Central memory CD8-positive, alpha-beta T cell (primary cell): ENCODE measurements at regions not wholly inside any gene's neighbourhood (a gene's known extent, or its start where the extent isn't known, plus 50 kb on each side); places are given as distances from the start of the nearest gene placed in this dataset.
"Not testable (repeated sequence)": the region's sequence is repeated elsewhere in the genome, so short reads cannot be mapped to it uniquely, and the experiment has no call there.

Experiments
- ATAC-seq: fragments of 150-1000 bp; cut with Tn5 transposase; replicated peaks from 2 replicates; pipeline ENCODE4 v1.10.0; 2022; ENCODE audit warnings: mild to moderate bottlenecking, moderate FRiP score, moderate number of reproducible peaks; ENCODE audit not compliant: poor library complexity, severe bottlenecking; ENCODE audit errors: extremely low read depth
- DNase-seq, 2 donors: peaks; one replicate each; pipeline ENCODE4 v3.0.0; 2021; ENCODE audit warnings: low spot score in 2 of 2
- H3K27ac Mint-ChIP-seq: one replicate; pipeline ENCODE4 v1.8.0; 2022; ENCODE audit warnings: low read depth, mild to moderate bottlenecking, moderate library complexity, mixed read lengths
- H3K27me3 Mint-ChIP-seq: one replicate; pipeline ENCODE4 v1.8.0; 2022; ENCODE audit warnings: mixed read lengths
- H3K36me3 Mint-ChIP-seq: one replicate; pipeline ENCODE4 v1.8.0; 2022; ENCODE audit warnings: mild to moderate bottlenecking, moderate library complexity, mixed read lengths; ENCODE audit not compliant: insufficient read depth
- H3K4me1 Mint-ChIP-seq: one replicate; pipeline ENCODE4 v1.8.0; 2022; ENCODE audit warnings: mixed read lengths
- H3K4me3 Mint-ChIP-seq: one replicate; pipeline ENCODE4 v1.8.0; 2022; ENCODE audit warnings: mild to moderate bottlenecking, moderate library complexity, mixed read lengths
- H3K9me3 Mint-ChIP-seq: one replicate; pipeline ENCODE4 v1.8.0; 2022; ENCODE audit warnings: mixed read lengths

- H3K4me1 Mint-ChIP-seq = peaks cover 2% of the 10 kb centered on the region
- H3K9me3 Mint-ChIP-seq = no peaks in the 10 kb centered on the region
- no peak overlapping the region for H3K4me3 Mint-ChIP-seq
- H3K36me3 Mint-ChIP-seq = no peaks in the 10 kb centered on the region
- ATAC-seq (no peak), DNase-seq (no peak)
- no peak overlapping the region for H3K27ac Mint-ChIP-seq
- H3K27me3 Mint-ChIP-seq = peaks cover 64% of the 10 kb centered on the region
Observed at GRCh38 chr2:204140246-204140645, 203.7 kb downstream of the ICOS start.

DNA sequence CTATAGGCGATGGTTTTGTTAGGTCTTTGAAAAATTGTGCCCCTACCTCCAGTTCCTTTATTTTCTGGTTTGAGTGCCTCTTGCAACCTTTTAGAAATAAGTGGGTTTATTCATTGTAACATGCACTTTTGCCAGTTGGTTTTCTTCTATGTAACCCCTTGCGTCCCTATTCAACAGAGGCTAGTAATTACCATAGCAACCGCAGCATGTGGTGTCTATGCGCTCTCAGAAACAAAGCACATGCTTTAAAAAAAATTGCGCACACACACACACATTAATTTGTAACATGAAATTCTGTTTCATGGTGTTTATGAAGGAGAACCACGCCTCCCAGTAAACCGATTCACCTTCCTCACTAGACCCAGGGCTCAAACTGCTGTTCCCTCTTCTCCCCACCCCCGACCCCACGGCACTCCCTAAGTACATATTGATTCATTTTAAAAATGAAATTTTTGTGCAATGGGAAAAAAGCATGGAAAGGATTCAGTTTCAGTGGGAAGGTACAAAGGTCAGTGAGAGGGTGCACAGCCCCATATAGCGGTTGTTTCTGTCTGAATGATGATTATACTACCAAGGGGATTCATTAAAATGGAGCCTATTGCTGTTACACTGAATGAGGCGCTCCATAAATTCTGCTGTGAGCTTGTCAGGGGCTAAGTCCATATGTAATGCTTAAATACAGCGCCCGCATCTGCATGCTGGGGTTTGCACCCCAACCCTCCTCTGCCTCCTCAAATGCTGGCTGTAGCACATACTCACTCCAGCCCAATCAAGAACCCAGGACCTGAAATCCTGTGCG is 206.9 kb downstream of the ICOS start:
- Mint-ChIP-seq H3K36me3 (no peaks in the 10 kb centered on the region), H3K4me3 (no peak overlapping the region), H3K4me1 (peaks cover 10% of the 10 kb centered on the region), H3K27me3 (peaks cover 78% of the 10 kb centered on the region), H3K27ac (no peak overlapping the region), H3K9me3 (no peaks in the 10 kb centered on the region)
- DNase-seq (no peak), ATAC-seq (no peak)

DNA sequence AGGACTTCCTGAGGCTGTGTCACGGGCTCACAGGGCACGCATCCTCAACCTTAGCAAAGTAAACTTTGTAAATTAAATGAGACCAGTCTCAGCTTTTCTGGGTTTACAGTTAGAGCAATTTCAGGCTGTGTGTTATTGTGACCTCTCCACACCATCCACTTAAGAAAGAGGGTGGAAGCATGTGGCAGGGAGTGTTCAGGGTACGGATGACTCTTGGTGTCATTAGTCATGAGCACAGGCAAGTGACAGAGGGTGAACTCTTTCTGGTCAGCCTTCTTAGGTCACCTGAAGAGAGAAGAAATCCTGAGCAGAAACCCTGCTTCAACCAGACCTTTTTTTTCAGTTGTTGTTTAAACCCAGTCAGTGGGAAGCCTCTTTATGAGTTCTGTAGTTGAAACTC is 207.9 kb downstream of the ICOS start:
- peaks cover 10% of the 10 kb centered on the region for H3K4me1 Mint-ChIP-seq
- ATAC-seq (no peak), DNase-seq (no peak)
- no peaks in the 10 kb centered on the region for H3K36me3 Mint-ChIP-seq
- no peaks in the 10 kb centered on the region for H3K9me3 Mint-ChIP-seq
- H3K27ac Mint-ChIP-seq = no peak overlapping the region
- H3K4me3 Mint-ChIP-seq = no peak overlapping the region
- H3K27me3 Mint-ChIP-seq = peaks cover 85% of the 10 kb centered on the region

GRCh38 chr2:204145263-204145751 is 208.7 kb downstream of the ICOS start:
- H3K36me3 Mint-ChIP-seq = no peaks in the 10 kb centered on the region
- peaks cover 10% of the 10 kb centered on the region for H3K4me1 Mint-ChIP-seq
- H3K9me3 Mint-ChIP-seq = no peaks in the 10 kb centered on the region
- H3K4me3 Mint-ChIP-seq = peak overlapping the region; percentile 74
- H3K27ac Mint-ChIP-seq = no peak overlapping the region
- DNase-seq (peak; percentile 60 to 61), ATAC-seq (peak; percentile 86)
- H3K27me3 Mint-ChIP-seq = peaks cover 86% of the 10 kb centered on the region

DNA sequence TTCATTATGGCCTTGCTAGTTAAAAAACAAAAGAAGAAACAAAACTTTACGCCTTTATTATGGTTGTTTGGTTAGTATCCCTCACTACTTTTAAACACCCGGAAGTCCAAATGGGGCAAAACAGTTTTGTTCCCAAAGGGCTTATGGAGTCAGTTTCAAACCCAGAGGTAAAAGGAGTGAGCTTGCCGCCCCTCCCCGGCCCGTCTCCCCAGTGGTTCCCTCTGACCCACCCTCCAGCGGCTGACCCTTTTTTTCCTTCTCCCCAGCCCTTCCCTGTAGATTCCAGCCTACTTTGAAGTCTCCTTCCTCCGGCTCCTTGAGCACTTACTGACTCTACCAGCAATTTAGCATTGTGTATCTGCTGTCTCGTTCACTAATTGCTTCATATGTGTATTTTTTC is 209.2 kb downstream of the ICOS start:
- H3K4me3 Mint-ChIP-seq = peak overlapping the region; percentile 74
- no peaks in the 10 kb centered on the region for H3K36me3 Mint-ChIP-seq
- no peak for ATAC-seq
- no peaks in the 10 kb centered on the region for H3K9me3 Mint-ChIP-seq
- peaks cover 10% of the 10 kb centered on the region for H3K4me1 Mint-ChIP-seq
- no peak overlapping the region for H3K27ac Mint-ChIP-seq
- H3K27me3 Mint-ChIP-seq = peaks cover 86% of the 10 kb centered on the region
- no peak for DNase-seq

GRCh38 chr2:204147040-204147439 is 210.5 kb downstream of the ICOS start:
- Mint-ChIP-seq H3K4me1 (peaks cover 10% of the 10 kb centered on the region), H3K27me3 (peaks cover 92% of the 10 kb centered on the region)
- not testable (repeated sequence) for H3K9me3 Mint-ChIP-seq, H3K36me3 Mint-ChIP-seq, H3K4me3 Mint-ChIP-seq, H3K27ac Mint-ChIP-seq, ATAC-seq, DNase-seq

DNA sequence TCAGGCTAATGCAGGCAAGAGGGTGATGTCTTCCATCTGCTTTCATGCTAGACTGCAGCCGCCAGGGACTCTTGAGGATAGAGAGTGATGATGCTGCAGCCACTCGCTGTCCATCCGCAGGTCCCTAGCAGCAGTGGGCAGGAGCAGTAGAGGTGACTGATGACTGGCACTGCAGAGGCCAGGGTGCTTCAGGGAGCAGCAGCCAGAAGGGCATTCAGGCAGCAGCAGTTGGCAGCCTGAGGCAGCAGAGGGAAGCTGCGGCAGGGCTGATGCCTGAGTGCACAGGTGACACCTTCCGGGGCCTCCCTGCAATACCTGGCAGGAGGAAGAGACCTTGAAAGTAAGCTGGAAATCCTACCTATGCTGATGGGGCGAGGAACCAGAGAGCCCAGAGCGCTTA is 214.2 kb downstream of the ICOS start:
- ATAC-seq (no peak), DNase-seq (no peak)
- no peaks in the 10 kb centered on the region for H3K36me3 Mint-ChIP-seq
- H3K27me3 Mint-ChIP-seq = peaks cover 62% of the 10 kb centered on the region
- H3K4me1 Mint-ChIP-seq = peaks cover 4% of the 10 kb centered on the region
- H3K27ac Mint-ChIP-seq = no peak overlapping the region
- no peaks in the 10 kb centered on the region for H3K9me3 Mint-ChIP-seq
- no peak overlapping the region for H3K4me3 Mint-ChIP-seq

- Mint-ChIP-seq H3K9me3 (no peaks in the 10 kb centered on the region), H3K4me3 (no peak overlapping the region), H3K4me1 (no peaks in the 10 kb centered on the region), H3K27me3 (peaks cover 47% of the 10 kb centered on the region), H3K27ac (no peak overlapping the region), H3K36me3 (no peaks in the 10 kb centered on the region)
- no peak for DNase-seq
- no peak for ATAC-seq
Observed at GRCh38 chr2:204152616-204153015, 216.1 kb downstream of the ICOS start.

DNA sequence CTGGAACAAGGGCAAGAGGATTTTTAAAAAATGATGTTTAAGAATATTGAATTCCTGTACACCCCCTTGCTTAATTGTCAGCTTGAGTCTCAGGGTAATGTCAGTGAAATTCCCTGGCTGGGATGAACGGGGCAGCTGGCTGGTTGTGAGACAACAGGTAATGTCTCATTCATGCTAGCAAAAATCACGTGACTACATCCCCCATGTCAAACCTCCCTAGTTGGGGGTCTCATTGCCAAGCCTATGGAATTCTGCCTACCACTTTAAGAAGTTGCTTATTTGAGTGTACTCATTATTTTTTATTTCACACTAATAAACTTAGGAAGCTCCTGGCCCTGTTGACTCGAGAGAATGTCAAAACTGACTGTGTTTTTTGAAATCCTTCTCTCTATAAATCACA is 218.3 kb downstream of the ICOS start:
- H3K4me3 Mint-ChIP-seq = no peak overlapping the region
- H3K36me3 Mint-ChIP-seq = no peaks in the 10 kb centered on the region
- DNase-seq = no peak
- no peak overlapping the region for H3K27ac Mint-ChIP-seq
- H3K4me1 Mint-ChIP-seq = no peaks in the 10 kb centered on the region
- H3K9me3 Mint-ChIP-seq = no peaks in the 10 kb centered on the region
- peaks cover 26% of the 10 kb centered on the region for H3K27me3 Mint-ChIP-seq
- no peak for ATAC-seq

GRCh38 chr2:204156456-204156855 is 219.9 kb downstream of the ICOS start:
- ATAC-seq (no peak), DNase-seq (no peak)
- H3K36me3 Mint-ChIP-seq = no peaks in the 10 kb centered on the region
- H3K9me3 Mint-ChIP-seq = no peaks in the 10 kb centered on the region
- no peak overlapping the region for H3K4me3 Mint-ChIP-seq
- peaks cover 23% of the 10 kb centered on the region for H3K27me3 Mint-ChIP-seq
- H3K27ac Mint-ChIP-seq = no peak overlapping the region
- no peaks in the 10 kb centered on the region for H3K4me1 Mint-ChIP-seq

GRCh38 chr2:204157684-204158083 is 221.1 kb downstream of the ICOS start:
- no peak for ATAC-seq

DNA sequence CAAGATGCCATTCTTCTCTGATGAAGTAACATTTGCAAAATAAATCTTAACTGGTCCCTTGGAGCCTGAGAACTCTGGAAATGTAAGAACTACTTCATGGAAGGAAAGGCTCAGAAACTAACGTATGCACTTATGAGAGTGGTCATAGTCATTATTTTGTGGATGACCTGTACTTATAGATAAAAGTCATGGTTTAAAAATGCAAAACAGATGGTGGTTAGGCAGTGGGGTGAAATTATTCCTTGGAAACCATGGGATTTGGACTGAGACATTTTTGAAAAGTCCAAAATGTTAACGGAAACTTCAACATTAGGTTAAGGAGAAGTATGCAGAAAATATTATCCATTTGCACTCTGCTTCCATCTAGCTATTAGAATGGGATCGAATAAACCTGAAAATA is 223.0 kb downstream of the ICOS start:
- no peak for DNase-seq
- no peaks in the 10 kb centered on the region for H3K4me1 Mint-ChIP-seq
- H3K4me3 Mint-ChIP-seq = no peak overlapping the region
- H3K27me3 Mint-ChIP-seq = peaks cover 20% of the 10 kb centered on the region
- no peak overlapping the region for H3K27ac Mint-ChIP-seq
- no peak for ATAC-seq
- H3K9me3 Mint-ChIP-seq = no peaks in the 10 kb centered on the region
- no peaks in the 10 kb centered on the region for H3K36me3 Mint-ChIP-seq

More at GRCh38 chr2:204157684-204158083, 221.1 kb downstream of the ICOS start:
- Mint-ChIP-seq H3K9me3 (no peaks in the 10 kb centered on the region), H3K27ac (no peak overlapping the region), H3K27me3 (peaks cover 20% of the 10 kb centered on the region), H3K4me3 (no peak overlapping the region), H3K4me1 (no peaks in the 10 kb centered on the region), H3K36me3 (no peaks in the 10 kb centered on the region)
- no peak for DNase-seq

GRCh38 chr2:204160989-204161388 is 224.4 kb downstream of the ICOS start:
- no peaks in the 10 kb centered on the region for H3K36me3 Mint-ChIP-seq
- no peaks in the 10 kb centered on the region for H3K4me1 Mint-ChIP-seq
- DNase-seq (no peak), ATAC-seq (no peak)
- peaks cover 24% of the 10 kb centered on the region for H3K27me3 Mint-ChIP-seq
- no peak overlapping the region for H3K4me3 Mint-ChIP-seq
- no peaks in the 10 kb centered on the region for H3K9me3 Mint-ChIP-seq
- H3K27ac Mint-ChIP-seq = no peak overlapping the region
